Mucosa of rectum (tissue), 2 donors: ENCODE measurements at regions not wholly inside any gene's neighbourhood (a gene's known extent, or its start where the extent isn't known, plus 50 kb on each side); places are given as distances from the start of the nearest gene placed in this dataset.

ENCODE experiments used
- H3K27ac ChIP-seq, 2 donors: one replicate each; pipeline ENCODE4 v1.7.0; 2013; ENCODE audit warnings: inconsistent platforms in 2 of 2, low read depth in 2 of 2, low read length in 2 of 2
- H3K27me3 ChIP-seq, 2 donors: one replicate each; pipeline ENCODE4 v1.7.0; 2013; ENCODE audit warnings: low read length in 2 of 2; ENCODE audit not compliant: control insufficient read depth in 2 of 2, insufficient read depth in 2 of 2
- H3K36me3 ChIP-seq, 2 donors: one replicate each; pipeline ENCODE4 v1.7.0; 2013; ENCODE audit warnings: low read length in 2 of 2; ENCODE audit not compliant: control insufficient read depth in 2 of 2, insufficient read depth in 2 of 2
- H3K4me1 ChIP-seq, 2 donors: one replicate each; pipeline ENCODE4 v1.7.0; 2013; ENCODE audit warnings: low read length in 2 of 2, mild to moderate bottlenecking in 1 of 2; ENCODE audit not compliant: control insufficient read depth in 2 of 2, insufficient read depth in 2 of 2
- H3K4me3 ChIP-seq, 2 donors: one replicate each; pipeline ENCODE4 v1.7.0; 2013; ENCODE audit warnings: low read length in 2 of 2
- H3K9ac ChIP-seq, 2 donors: one replicate each; pipeline ENCODE4 v1.7.0; 2013; ENCODE audit warnings: low read length in 2 of 2, low read depth in 1 of 2, mild to moderate bottlenecking in 1 of 2
- H3K9me3 ChIP-seq, 2 donors: one replicate each; pipeline ENCODE4 v1.7.0; 2013; ENCODE audit warnings: low read length in 2 of 2; ENCODE audit not compliant: control insufficient read depth in 2 of 2
- donor health status: healthy.
- donor health status: Normal muscosa, but diverticular disease.

DNA sequence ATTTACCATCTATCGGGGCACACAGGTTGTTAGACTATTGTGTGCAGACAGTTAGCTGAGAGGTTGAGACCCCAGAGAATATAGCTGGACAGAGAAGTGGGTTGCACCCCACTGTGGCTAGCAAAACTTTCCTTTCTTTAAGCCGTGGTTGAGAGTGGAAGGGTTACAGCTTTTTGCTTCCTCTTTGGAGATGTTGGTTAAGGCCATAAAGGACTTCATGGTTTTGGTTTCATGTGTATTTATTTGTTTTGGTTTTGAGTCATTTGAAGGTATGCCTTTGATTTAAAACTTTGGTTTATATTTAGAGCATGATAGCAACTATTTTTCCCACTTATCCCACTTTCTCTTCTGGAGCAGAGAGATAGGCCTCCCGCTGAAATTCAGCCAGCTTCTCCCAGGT lies 274.3 kb upstream of the IL1RAPL1 start:
- no peaks in the 10 kb centered on the region for H3K36me3 ChIP-seq
- H3K9ac ChIP-seq: no peak overlapping the region
- no peak overlapping the region for H3K4me3 ChIP-seq
- H3K4me1 ChIP-seq: no peaks in the 10 kb centered on the region
- H3K27me3 ChIP-seq: no peaks in the 10 kb centered on the region
- peaks cover 0 to 2% of the 10 kb centered on the region in 2 donors for H3K9me3 ChIP-seq
- no peak overlapping the region for H3K27ac ChIP-seq

DNA sequence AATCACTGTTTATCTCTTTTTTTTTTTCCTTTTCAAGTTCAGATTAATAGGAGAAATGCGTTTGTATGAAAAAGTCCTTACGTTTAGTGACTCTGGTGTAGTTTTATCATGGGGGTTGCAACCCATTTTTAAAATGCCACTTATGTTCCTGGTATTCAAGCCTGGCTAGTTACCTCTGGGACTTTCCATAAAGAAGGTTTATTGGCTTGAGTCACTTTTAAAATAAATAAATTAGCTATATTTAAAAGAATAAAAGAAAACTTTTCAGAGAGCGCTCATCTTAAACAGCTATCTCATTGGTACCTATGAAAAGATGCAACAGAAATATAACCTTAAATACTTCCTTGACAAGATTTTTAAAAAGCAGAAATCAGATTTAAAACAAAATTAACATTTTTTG lies 275.0 kb upstream of the IL1RAPL1 start:
- Histone ChIP-seq H3K4me3 (no peak overlapping the region), H3K4me1 (no peaks in the 10 kb centered on the region), H3K9me3 (peaks cover 0 to 2% of the 10 kb centered on the region in 2 donors), H3K36me3 (no peaks in the 10 kb centered on the region), H3K27me3 (no peaks in the 10 kb centered on the region), H3K27ac (no peak overlapping the region), H3K9ac (no peak overlapping the region)

DNA sequence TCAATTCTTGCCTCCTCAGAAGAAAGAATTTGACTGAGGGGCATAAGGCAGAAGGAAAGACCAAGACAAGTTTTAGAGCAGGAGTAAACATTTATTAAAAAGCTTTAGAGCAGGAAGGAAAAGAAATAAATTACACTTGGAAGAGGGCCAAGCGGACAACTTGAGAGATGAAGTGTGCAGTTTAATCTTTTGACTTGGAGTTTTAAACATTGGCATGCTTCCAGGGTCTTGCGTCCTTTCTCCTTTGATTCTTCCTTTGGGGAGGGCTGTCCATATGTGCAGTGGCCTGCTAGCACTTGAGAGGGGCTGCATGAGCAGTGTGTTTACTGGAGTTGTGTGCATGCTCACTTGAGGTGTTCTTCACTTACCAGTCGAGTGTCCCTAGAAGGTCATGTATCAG lies 275.8 kb upstream of the IL1RAPL1 start:
- Histone ChIP-seq H3K4me3 (no peak overlapping the region), H3K4me1 (no peaks in the 10 kb centered on the region), H3K27me3 (no peaks in the 10 kb centered on the region), H3K27ac (no peak overlapping the region), H3K9me3 (peaks cover 0 to 2% of the 10 kb centered on the region in 2 donors), H3K9ac (no peak overlapping the region), H3K36me3 (no peaks in the 10 kb centered on the region)

DNA sequence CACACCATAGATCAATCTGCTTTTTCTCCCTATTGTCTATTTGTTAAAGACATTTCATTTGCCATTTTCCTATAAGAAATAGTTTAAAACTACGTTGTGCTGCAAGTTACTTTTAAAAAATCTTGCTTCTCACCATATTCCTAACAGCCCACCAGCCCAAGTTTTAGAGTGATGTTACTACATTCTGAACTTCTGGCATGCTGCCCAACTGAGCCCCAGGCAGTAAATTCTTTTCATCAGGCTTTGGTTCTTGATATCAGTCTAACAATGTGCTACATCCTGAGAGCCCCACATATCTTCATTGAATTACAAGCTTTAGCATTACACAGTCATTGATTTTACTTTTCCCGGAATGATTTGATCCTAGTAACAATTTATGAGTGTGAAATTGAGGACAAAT lies 283.8 kb upstream of the IL1RAPL1 start:
- Histone ChIP-seq H3K27ac (no peak overlapping the region), H3K9me3 (no peaks in the 10 kb centered on the region), H3K9ac (no peak overlapping the region), H3K4me1 (no peaks in the 10 kb centered on the region), H3K27me3 (no peaks in the 10 kb centered on the region), H3K36me3 (no peaks in the 10 kb centered on the region), H3K4me3 (no peak overlapping the region)

DNA sequence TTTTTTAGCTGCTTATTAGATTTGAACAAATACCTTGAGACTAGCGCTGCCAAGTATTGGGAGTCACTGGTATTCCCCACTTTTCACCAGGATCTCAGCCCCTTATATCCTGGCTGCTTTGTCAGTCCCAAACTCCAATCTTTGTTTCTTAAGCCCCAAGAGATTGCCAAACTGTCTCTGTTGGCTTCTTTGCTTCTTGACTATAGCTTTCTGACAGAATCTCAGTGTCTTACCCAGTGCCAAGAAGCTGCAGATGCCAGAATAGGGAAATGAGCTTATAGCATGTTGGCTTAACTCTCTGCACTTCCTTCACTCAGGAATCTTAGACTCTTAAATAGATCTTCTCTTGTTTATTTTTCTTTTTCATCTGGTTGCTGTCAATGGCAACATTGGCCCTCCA lies 297.5 kb upstream of the DCAF8L1 start:
- Histone ChIP-seq H3K27ac (no peak overlapping the region), H3K9ac (no peak overlapping the region), H3K4me1 (no peaks in the 10 kb centered on the region), H3K4me3 (no peak overlapping the region), H3K27me3 (no peaks in the 10 kb centered on the region), H3K36me3 (no peaks in the 10 kb centered on the region), H3K9me3 (no peaks in the 10 kb centered on the region)

DNA sequence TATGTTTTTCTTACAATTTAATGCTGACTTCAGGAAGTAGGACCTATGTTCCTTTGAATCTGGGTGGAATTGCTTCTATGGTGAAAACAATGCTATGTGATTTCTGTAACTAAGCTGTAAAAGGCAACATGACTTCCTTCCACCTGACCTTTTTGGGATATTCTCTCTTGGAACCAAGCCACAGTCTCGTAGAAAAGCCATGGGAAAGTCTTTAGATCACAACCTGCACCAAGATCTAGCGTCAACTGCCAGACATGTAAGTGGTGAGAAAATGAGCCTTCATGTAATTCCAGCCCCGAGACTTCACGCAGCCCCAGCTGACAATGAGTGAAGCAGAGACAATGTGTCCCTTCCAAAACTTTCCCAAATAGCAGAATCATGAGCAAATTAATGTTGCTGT lies 297.0 kb upstream of the DCAF8L1 start:
- Histone ChIP-seq H3K36me3 (no peaks in the 10 kb centered on the region), H3K9me3 (no peaks in the 10 kb centered on the region), H3K27me3 (no peaks in the 10 kb centered on the region), H3K4me1 (no peaks in the 10 kb centered on the region), H3K4me3 (no peak overlapping the region), H3K27ac (no peak overlapping the region), H3K9ac (no peak overlapping the region)

DNA sequence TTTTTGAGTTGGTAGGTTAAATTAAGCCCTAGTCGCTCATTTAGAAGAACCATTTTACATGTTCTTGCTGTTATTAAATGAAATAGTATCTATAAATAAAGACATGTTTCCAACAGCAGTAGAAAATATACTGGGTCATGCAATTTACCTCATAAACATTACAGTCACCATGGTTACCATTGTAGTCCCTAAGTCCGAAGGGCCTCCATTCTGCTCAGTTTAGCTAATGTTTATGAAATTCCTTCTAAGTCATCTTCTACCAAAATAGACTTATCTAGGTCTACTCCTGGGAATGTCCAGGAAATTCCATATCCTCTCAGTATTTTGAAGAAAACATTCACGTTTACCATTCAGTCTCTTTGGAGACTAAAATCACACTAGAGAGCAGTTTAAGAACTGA lies 292.5 kb upstream of the DCAF8L1 start:
- Histone ChIP-seq H3K27me3 (no peaks in the 10 kb centered on the region), H3K4me3 (no peak overlapping the region), H3K9me3 (no peaks in the 10 kb centered on the region), H3K27ac (no peak overlapping the region), H3K4me1 (no peaks in the 10 kb centered on the region), H3K9ac (no peak overlapping the region), H3K36me3 (no peaks in the 10 kb centered on the region)

DNA sequence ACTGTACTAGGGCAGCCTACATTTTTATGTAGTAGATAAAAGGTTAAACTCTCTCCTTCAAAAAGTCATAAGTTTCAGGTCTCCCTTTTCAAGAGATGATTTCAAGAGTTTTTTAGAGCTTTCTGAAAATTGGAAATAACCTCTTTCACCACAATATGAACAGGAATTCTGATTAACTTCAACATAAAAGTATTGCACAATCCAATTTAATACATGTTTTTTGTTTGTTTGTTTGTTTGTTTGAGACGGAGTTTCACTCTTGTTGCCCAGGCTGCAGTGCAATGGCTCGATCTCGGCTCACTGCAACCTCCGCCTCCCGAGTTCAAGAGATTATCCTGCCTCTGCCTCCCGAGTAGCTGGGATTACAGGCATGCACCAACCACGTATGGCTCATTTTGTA lies 265.4 kb upstream of the DCAF8L1 start:
- H3K9me3 ChIP-seq: no peaks in the 10 kb centered on the region
- no peak overlapping the region for H3K9ac ChIP-seq
- no peaks in the 10 kb centered on the region for H3K36me3 ChIP-seq
- no peak overlapping the region for H3K27ac ChIP-seq
- no peaks in the 10 kb centered on the region for H3K27me3 ChIP-seq
- no peaks in the 10 kb centered on the region for H3K4me1 ChIP-seq
- H3K4me3 ChIP-seq: no peak overlapping the region

DNA sequence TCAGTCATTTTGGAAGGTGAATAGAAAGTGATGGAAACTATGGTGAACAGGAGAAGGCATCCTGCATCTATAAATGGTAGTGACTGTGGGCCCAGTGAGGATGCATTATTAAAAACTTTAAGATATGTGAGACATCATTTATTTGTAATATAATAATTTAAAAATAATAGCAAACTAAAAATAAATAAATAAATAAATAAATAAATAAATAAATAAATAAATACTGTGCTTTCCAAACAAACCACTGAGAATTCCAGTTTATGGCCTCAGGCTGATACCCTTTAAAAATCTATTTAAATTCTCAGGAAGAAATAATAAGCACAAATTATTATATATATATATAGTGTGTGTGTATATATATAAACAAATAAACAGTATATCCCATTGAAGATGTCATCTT lies 248.0 kb upstream of the DCAF8L1 start:
- H3K27me3 ChIP-seq: no peaks in the 10 kb centered on the region
- no peaks in the 10 kb centered on the region for H3K4me1 ChIP-seq
- no peak overlapping the region for H3K4me3 ChIP-seq
- H3K9ac ChIP-seq: no peak overlapping the region
- no peaks in the 10 kb centered on the region for H3K9me3 ChIP-seq
- H3K36me3 ChIP-seq: no peaks in the 10 kb centered on the region
- H3K27ac ChIP-seq: no peak overlapping the region

DNA sequence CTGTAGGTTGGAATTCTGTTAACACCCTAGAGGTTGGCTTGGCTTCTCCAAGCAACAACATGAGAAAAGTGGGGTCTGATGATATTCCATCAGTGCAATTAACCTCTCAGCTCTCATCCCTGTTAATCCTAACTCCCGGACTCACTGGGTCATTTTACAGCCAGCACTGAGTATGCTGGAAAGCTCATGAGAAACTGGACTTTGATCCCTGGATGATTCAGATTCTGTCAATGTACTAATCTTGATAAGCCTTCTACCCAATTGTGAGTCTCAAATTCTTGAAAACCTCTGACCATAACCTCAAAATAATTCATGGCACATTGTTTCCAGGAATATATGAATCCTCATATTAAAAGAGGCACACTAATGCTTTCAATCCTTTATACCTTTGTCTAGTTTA lies 244.3 kb upstream of the DCAF8L1 start:
- Histone ChIP-seq H3K4me3 (no peak overlapping the region), H3K36me3 (no peaks in the 10 kb centered on the region), H3K4me1 (no peaks in the 10 kb centered on the region)

DNA sequence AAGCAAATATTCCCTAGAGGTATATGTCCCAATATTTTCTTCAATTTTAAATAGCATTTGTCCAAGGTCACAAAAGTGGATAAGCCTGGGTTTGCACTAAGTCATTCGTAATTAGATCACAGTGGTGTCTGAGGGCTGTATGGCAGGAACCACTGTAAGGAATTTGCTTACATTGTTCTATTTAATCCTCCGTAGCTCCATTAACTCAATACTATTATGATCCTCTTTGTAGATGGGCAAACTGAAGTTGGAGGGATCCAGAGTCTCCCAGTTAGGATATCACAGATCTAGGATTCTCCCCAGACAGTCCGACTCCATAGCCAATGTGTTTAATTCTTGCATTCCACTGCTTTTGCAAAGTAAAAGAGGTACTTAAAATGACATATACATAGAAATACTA lies 242.7 kb upstream of the DCAF8L1 start:
- Histone ChIP-seq H3K9ac (no peak overlapping the region), H3K27me3 (no peaks in the 10 kb centered on the region), H3K9me3 (no peaks in the 10 kb centered on the region), H3K27ac (no peak overlapping the region), H3K36me3 (no peaks in the 10 kb centered on the region), H3K4me3 (no peak overlapping the region), H3K4me1 (no peaks in the 10 kb centered on the region)

More for the DNA sequence above, 244.3 kb upstream of the DCAF8L1 start:
- Histone ChIP-seq H3K9me3 (no peaks in the 10 kb centered on the region), H3K27me3 (no peaks in the 10 kb centered on the region), H3K9ac (no peak overlapping the region), H3K27ac (no peak overlapping the region)
